Chondrocyte (in vitro differentiated cells): ENCODE measurements at regions not wholly inside any gene's neighbourhood (a gene's known extent, or its start where the extent isn't known, plus 50 kb on each side); places are given as distances from the start of the nearest gene placed in this dataset.

Experiments
- DNase-seq: peaks from one replicate; pipeline ENCODE4 v3.0.0; 2021; ENCODE audit warnings: mixed read lengths, low spot score
- H3K27ac Mint-ChIP-seq: one replicate; pipeline ENCODE4 v1.8.0; 2021; ENCODE audit warnings: mild to moderate bottlenecking, moderate library complexity, mixed read lengths; ENCODE audit not compliant: unreplicated experiment
- H3K27me3 Mint-ChIP-seq: 2 replicates; pipeline ENCODE4 v1.8.0; 2021; ENCODE audit warnings: low read depth, mixed read lengths
- H3K36me3 Mint-ChIP-seq: 2 replicates; pipeline ENCODE4 v1.8.0; 2021; ENCODE audit warnings: low read depth, mixed read lengths
- H3K4me1 Mint-ChIP-seq: 2 replicates; pipeline ENCODE4 v1.8.0; 2021; ENCODE audit warnings: low read depth, mild to moderate bottlenecking, mixed read lengths
- H3K4me3 Mint-ChIP-seq: one replicate; pipeline ENCODE4 v1.8.0; 2021; ENCODE audit warnings: mild to moderate bottlenecking, moderate library complexity, mixed read lengths; ENCODE audit not compliant: unreplicated experiment
- H3K9me3 Mint-ChIP-seq: 2 replicates; pipeline ENCODE4 v1.8.0; 2021; ENCODE audit warnings: low read depth, mixed read lengths
- CTCF ChIP-seq: fragments of 200-600 bp; sonication (generic); IDR thresholded peaks from 2 replicates; pipeline ENCODE4 v1.5.0; 2021; ENCODE audit warnings: antibody characterized with exemption, mild to moderate bottlenecking, moderate library complexity

- Mint-ChIP-seq H3K9me3 (peaks cover 17% of the 10 kb centered on the region), H3K36me3 (peaks cover 5% of the 10 kb centered on the region), H3K4me1 (peaks cover 28% of the 10 kb centered on the region), H3K27ac (no peak overlapping the region), H3K27me3 (no peaks in the 10 kb centered on the region), H3K4me3 (no peak overlapping the region)
- no peak for DNase-seq
- TF ChIP-seq CTCF = no peak
Observed at GRCh38 chr2:200144571-200144970, 161.9 kb upstream of the SPATS2L start.

GRCh38 chr2:200146501-200146900, 160.0 kb upstream of the SPATS2L start:
- peaks cover 18% of the 10 kb centered on the region for H3K4me1 Mint-ChIP-seq
- peaks cover 12% of the 10 kb centered on the region for H3K36me3 Mint-ChIP-seq
- no peak overlapping the region for H3K4me3 Mint-ChIP-seq
- H3K27ac Mint-ChIP-seq = no peak overlapping the region
- TF ChIP-seq CTCF = no peak
- H3K27me3 Mint-ChIP-seq = no peaks in the 10 kb centered on the region
- peaks cover 32% of the 10 kb centered on the region for H3K9me3 Mint-ChIP-seq
- no peak for DNase-seq

- no peak overlapping the region for H3K27ac Mint-ChIP-seq
- peaks cover 38% of the 10 kb centered on the region for H3K9me3 Mint-ChIP-seq
- H3K4me3 Mint-ChIP-seq = no peak overlapping the region
- TF ChIP-seq CTCF = no peak
- H3K4me1 Mint-ChIP-seq = peaks cover 18% of the 10 kb centered on the region
- DNase-seq = no peak
- no peaks in the 10 kb centered on the region for H3K27me3 Mint-ChIP-seq
- H3K36me3 Mint-ChIP-seq = peaks cover 13% of the 10 kb centered on the region
Observed at GRCh38 chr2:200147371-200147770, 159.1 kb upstream of the SPATS2L start.

- Mint-ChIP-seq H3K4me1 (peaks cover 18% of the 10 kb centered on the region), H3K27ac (peak overlapping the region; percentile 2), H3K4me3 (no peak overlapping the region), H3K36me3 (peaks cover 16% of the 10 kb centered on the region), H3K27me3 (no peaks in the 10 kb centered on the region), H3K9me3 (peaks cover 44% of the 10 kb centered on the region)
- TF ChIP-seq CTCF = no peak
- no peak for DNase-seq
Observed at GRCh38 chr2:200148366-200148765, 158.1 kb upstream of the SPATS2L start.

- peaks cover 34% of the 10 kb centered on the region for H3K9me3 Mint-ChIP-seq
- no peaks in the 10 kb centered on the region for H3K27me3 Mint-ChIP-seq
- peaks cover 26% of the 10 kb centered on the region for H3K4me1 Mint-ChIP-seq
- TF ChIP-seq CTCF = no peak
- H3K36me3 Mint-ChIP-seq = peaks cover 13% of the 10 kb centered on the region
- H3K4me3 Mint-ChIP-seq = no peak overlapping the region
- no peak overlapping the region for H3K27ac Mint-ChIP-seq
- no peak for DNase-seq
Observed at GRCh38 chr2:200150411-200151086, 155.9 kb upstream of the SPATS2L start.
